Mesodermal cell (in vitro differentiated cells): ENCODE measurements at regions not wholly inside any gene's neighbourhood (a gene's known extent, or its start where the extent isn't known, plus 50 kb on each side); places are given as distances from the start of the nearest gene placed in this dataset.
"Not testable (repeated sequence)": the region's sequence is repeated elsewhere in the genome, so short reads cannot be mapped to it uniquely, and the experiment has no call there.

Experiments
- H3K27ac ChIP-seq: 2 replicates; pipeline ENCODE4 v1.7.0; 2013; ENCODE audit warnings: mild to moderate bottlenecking, low read depth, low read length, moderate library complexity; ENCODE audit not compliant: severe bottlenecking
- H3K36me3 ChIP-seq: 2 replicates; pipeline ENCODE4 v1.7.1; 2013; ENCODE audit warnings: mild to moderate bottlenecking, low read length, moderate library complexity; ENCODE audit not compliant: control insufficient read depth, insufficient read depth
- H3K4me1 ChIP-seq: one replicate; pipeline ENCODE4 v1.7.1; 2013; ENCODE audit warnings: mild to moderate bottlenecking, low read length; ENCODE audit not compliant: insufficient read depth, control insufficient read depth, poor library complexity, severe bottlenecking
- H3K4me3 ChIP-seq: 2 replicates; pipeline ENCODE4 v1.7.0; 2013; ENCODE audit warnings: low read length, control low read depth, mild to moderate bottlenecking; ENCODE audit not compliant: insufficient read depth, poor library complexity, severe bottlenecking; ENCODE audit errors: extremely low read depth
- H3K9me3 ChIP-seq: 2 replicates; pipeline ENCODE4 v1.7.1; 2013; ENCODE audit warnings: mild to moderate bottlenecking, low read length, moderate library complexity; ENCODE audit not compliant: control insufficient read depth
- WGBS, 2 experiments: methylation state at CpG; one replicate each; pipeline ENCODE4 v1.1.5; 2013; ENCODE audit warnings: missing lambda C conversion rate in 2 of 2; ENCODE audit not compliant: insufficient coverage in 2 of 2; 5-methylcytosine and 5-hydroxymethylcytosine counted together

- Histone ChIP-seq H3K9me3 (peaks cover 5% of the 10 kb centered on the region), H3K36me3 (no peaks in the 10 kb centered on the region), H3K27ac (no peak overlapping the region), H3K4me3 (no peak overlapping the region), H3K4me1 (no peaks in the 10 kb centered on the region)
- 60 to 100% methylated on average over 1 to 2 of the region's 4 CpGs for WGBS, 2 experiments
Measured at GRCh38 chr11:116352881-116353280, 419.9 kb downstream of the BUD13 start.

GRCh38 chr11:116348226-116348625 lies 424.6 kb downstream of the BUD13 start:
- H3K27ac ChIP-seq: no peak overlapping the region
- no peaks in the 10 kb centered on the region for H3K36me3 ChIP-seq
- peaks cover 9% of the 10 kb centered on the region for H3K9me3 ChIP-seq
- WGBS, 2 experiments: no CpG with 5 or more reads among the region's 1 CpG
- H3K4me1 ChIP-seq: no peaks in the 10 kb centered on the region
- no peak overlapping the region for H3K4me3 ChIP-seq

- Histone ChIP-seq H3K4me1 (no peaks in the 10 kb centered on the region), H3K36me3 (no peaks in the 10 kb centered on the region), H3K4me3 (no peak overlapping the region), H3K27ac (no peak overlapping the region), H3K9me3 (peaks cover 9% of the 10 kb centered on the region)
- WGBS, 2 experiments: 83 to 88% methylated on average over 2 of the region's 2 CpGs
Measured at GRCh38 chr11:116345575-116345974, 427.2 kb downstream of the BUD13 start.

GRCh38 chr11:116344601-116345000 lies 428.2 kb downstream of the BUD13 start:
- H3K4me1 ChIP-seq: no peaks in the 10 kb centered on the region
- no peak overlapping the region for H3K27ac ChIP-seq
- 80 to 90% methylated on average over 1 to 4 of the region's 5 CpGs for WGBS, 2 experiments
- H3K9me3 ChIP-seq: peaks cover 9% of the 10 kb centered on the region
- H3K4me3 ChIP-seq: no peak overlapping the region
- H3K36me3 ChIP-seq: no peaks in the 10 kb centered on the region

GRCh38 chr11:116343270-116343669 lies 429.5 kb downstream of the BUD13 start:
- Histone ChIP-seq H3K4me1 (no peaks in the 10 kb centered on the region), H3K27ac (no peak overlapping the region), H3K36me3 (no peaks in the 10 kb centered on the region), H3K9me3 (peaks cover 6% of the 10 kb centered on the region), H3K4me3 (no peak overlapping the region)
- WGBS, 2 experiments: 85% methylated on average over 3 of the region's 3 CpGs; no CpG with 5 or more reads in 1 of the 2 experiments

GRCh38 chr11:116342148-116342547 lies 430.6 kb downstream of the BUD13 start:
- Histone ChIP-seq H3K27ac (no peak overlapping the region), H3K4me1 (no peaks in the 10 kb centered on the region), H3K4me3 (no peak overlapping the region), H3K9me3 (peaks cover 13% of the 10 kb centered on the region), H3K36me3 (no peaks in the 10 kb centered on the region)
- 87 to 94% methylated on average over 5 to 7 of the region's 7 CpGs for WGBS, 2 experiments

- no peaks in the 10 kb centered on the region for H3K36me3 ChIP-seq
- peaks cover 17% of the 10 kb centered on the region for H3K9me3 ChIP-seq
- no peaks in the 10 kb centered on the region for H3K4me1 ChIP-seq
- 68 to 80% methylated on average over 4 to 8 of the region's 9 CpGs for WGBS, 2 experiments
- H3K27ac ChIP-seq: no peak overlapping the region
- H3K4me3 ChIP-seq: no peak overlapping the region
Measured at GRCh38 chr11:116339306-116340098, 433.3 kb downstream of the BUD13 start.

- WGBS, 2 experiments: 86% methylated on average over 1 of the region's 4 CpGs; no CpG with 5 or more reads in 1 of the 2 experiments
- not testable (repeated sequence) for H3K27ac ChIP-seq
Measured at GRCh38 chr11:116338500-116338899, 434.3 kb downstream of the BUD13 start.

GRCh38 chr11:116336540-116336939 lies 436.2 kb downstream of the BUD13 start:
- Histone ChIP-seq H3K4me1 (no peaks in the 10 kb centered on the region), H3K36me3 (no peaks in the 10 kb centered on the region), H3K9me3 (peaks cover 13% of the 10 kb centered on the region), H3K4me3 (no peak overlapping the region), H3K27ac (no peak overlapping the region)
- WGBS, 2 experiments: 71 to 90% methylated on average over 1 of the region's 1 CpG

More at GRCh38 chr11:116338500-116338899, 434.3 kb downstream of the BUD13 start:
- not testable (repeated sequence) for H3K4me3 ChIP-seq, H3K4me1 ChIP-seq, H3K36me3 ChIP-seq
- H3K9me3 ChIP-seq: peaks cover 13% of the 10 kb centered on the region

GRCh38 chr11:116335891-116336290 lies 436.9 kb downstream of the BUD13 start:
- no peak overlapping the region for H3K27ac ChIP-seq
- H3K4me3 ChIP-seq: no peak overlapping the region
- no peaks in the 10 kb centered on the region for H3K36me3 ChIP-seq
- 80 to 90% methylated on average over 1 to 2 of the region's 3 CpGs for WGBS, 2 experiments
- H3K4me1 ChIP-seq: no peaks in the 10 kb centered on the region
- H3K9me3 ChIP-seq: peaks cover 13% of the 10 kb centered on the region

- H3K36me3 ChIP-seq: no peaks in the 10 kb centered on the region
- WGBS, 2 experiments: 83% methylated on average over 1 of the region's 1 CpG; no CpG with 5 or more reads in 1 of the 2 experiments
Measured at GRCh38 chr11:116335078-116335477, 437.7 kb downstream of the BUD13 start.

More at GRCh38 chr11:116335078-116335477, 437.7 kb downstream of the BUD13 start:
- no peaks in the 10 kb centered on the region for H3K4me1 ChIP-seq
- peaks cover 13% of the 10 kb centered on the region for H3K9me3 ChIP-seq
- H3K4me3 ChIP-seq: no peak overlapping the region
- no peak overlapping the region for H3K27ac ChIP-seq
